ENCODE measurements at regions not wholly inside any gene's neighbourhood (a gene's known extent, or its start where the extent isn't known, plus 50 kb on each side); places are given as distances from the start of the nearest gene placed in this dataset.

- H4K20me1 ChIP-seq (ENCODE audit: control insufficient read depth, extremely low read depth, insufficient read depth, low read length), result no peaks in the 10 kb centered on the region
- H3K36me3 ChIP-seq (ENCODE audit: control insufficient read depth in 2 of 2, extremely low read depth in 1 of 2, insufficient read depth in 2 of 2, low read length in 2 of 2), result no peaks in the 10 kb centered on the region
- H3K4me2 ChIP-seq (ENCODE audit: control insufficient read depth, extremely low read depth, insufficient read depth, low read depth, low read length), result no peak overlapping the region
- no peaks in the 10 kb centered on the region for H3K27me3 ChIP-seq (ENCODE audit: control insufficient read depth, extremely low read depth, insufficient read depth, low read length)
- no peak overlapping the region for H3K4me3 ChIP-seq (ENCODE audit: control insufficient read depth in 2 of 3, extremely low read depth in 1 of 3, insufficient read depth in 2 of 3, low read depth in 1 of 3, low read length in 3 of 3)
- H3K4me1 ChIP-seq (ENCODE audit: control insufficient read depth, extremely low read depth, insufficient read depth, low read length), result no peaks in the 10 kb centered on the region
- FAIRE-seq (no peak), DNase-seq (ENCODE audit: low read depth, low spot score) (no peak)
- H3K79me2 ChIP-seq (ENCODE audit: control insufficient read depth, insufficient read depth, low read length), result no peaks in the 10 kb centered on the region
- dilution Hi-C loops (cut with MboI; ENCODE audit: extremely low pct_ligation_motif_present, low sequenced_read_pairs), result no loop called here
- no peak overlapping the region for H3K27ac ChIP-seq (ENCODE audit: control insufficient read depth, insufficient read depth, low read length)
- no peaks in the 10 kb centered on the region for H3K9me1 ChIP-seq (ENCODE audit: control insufficient read depth, extremely low read depth, insufficient read depth, low read length)
- no peak overlapping the region for H2AFZ ChIP-seq (ENCODE audit: control insufficient read depth, low read length)
- TF ChIP-seq CTCF (optimal IDR thresholded peaks at IDR 0.05 in 1 of 3, IDR thresholded peaks at IDR 0.05 in 1 of 3, conservative IDR thresholded peaks at IDR 0.05 in 1 of 3; ENCODE audit: extremely low read depth in 1 of 3, insufficient read depth in 2 of 3, low read length in 3 of 3) (no peak), EZH2 (IDR thresholded peaks at IDR 0.05; ENCODE audit: low read length) (no peak)
- H3K9ac ChIP-seq (ENCODE audit: control insufficient read depth, extremely low read depth, insufficient read depth, low read length), result no peak overlapping the region
- H3K9me3 ChIP-seq (ENCODE audit: control insufficient read depth, low read depth, low read length), result no peaks in the 10 kb centered on the region
Measured at GRCh38 chr14:34189866-34190265, 239.0 kb upstream of the EGLN3 start.

GRCh38 chr14:34187519-34188044 lies 236.7 kb upstream of the EGLN3 start:
- H3K36me3 ChIP-seq (ENCODE audit: control insufficient read depth in 2 of 2, extremely low read depth in 1 of 2, insufficient read depth in 2 of 2, low read length in 2 of 2), result no peaks in the 10 kb centered on the region
- no peak overlapping the region for H3K4me2 ChIP-seq (ENCODE audit: control insufficient read depth, extremely low read depth, insufficient read depth, low read depth, low read length)
- H2AFZ ChIP-seq (ENCODE audit: control insufficient read depth, low read length), result no peak overlapping the region
- dilution Hi-C loops (cut with MboI; ENCODE audit: extremely low pct_ligation_motif_present, low sequenced_read_pairs), result no loop called here
- H3K27me3 ChIP-seq (ENCODE audit: control insufficient read depth, extremely low read depth, insufficient read depth, low read length), result no peaks in the 10 kb centered on the region
- H3K9ac ChIP-seq (ENCODE audit: control insufficient read depth, extremely low read depth, insufficient read depth, low read length), result no peak overlapping the region
- FAIRE-seq, result no peak
- H3K9me1 ChIP-seq (ENCODE audit: control insufficient read depth, extremely low read depth, insufficient read depth, low read length), result no peaks in the 10 kb centered on the region
- no peak overlapping the region for H3K4me3 ChIP-seq (ENCODE audit: control insufficient read depth in 2 of 3, extremely low read depth in 1 of 3, insufficient read depth in 2 of 3, low read depth in 1 of 3, low read length in 3 of 3)
- H3K4me1 ChIP-seq (ENCODE audit: control insufficient read depth, extremely low read depth, insufficient read depth, low read length), result no peaks in the 10 kb centered on the region
- no peaks in the 10 kb centered on the region for H3K9me3 ChIP-seq (ENCODE audit: control insufficient read depth, low read depth, low read length)
- H4K20me1 ChIP-seq (ENCODE audit: control insufficient read depth, extremely low read depth, insufficient read depth, low read length), result no peaks in the 10 kb centered on the region
- DNase-seq (ENCODE audit: low read depth, low spot score), result no peak
- TF ChIP-seq EZH2 (IDR thresholded peaks at IDR 0.05; ENCODE audit: low read length), result no peak
- TF ChIP-seq CTCF (optimal IDR thresholded peaks at IDR 0.05 in 1 of 3, IDR thresholded peaks at IDR 0.05 in 1 of 3, conservative IDR thresholded peaks at IDR 0.05 in 1 of 3; ENCODE audit: extremely low read depth in 1 of 3, insufficient read depth in 2 of 3, low read length in 3 of 3), result no peak
- H3K27ac ChIP-seq (ENCODE audit: control insufficient read depth, insufficient read depth, low read length), result no peak overlapping the region
- H3K79me2 ChIP-seq (ENCODE audit: control insufficient read depth, insufficient read depth, low read length), result no peaks in the 10 kb centered on the region

All from keratinocyte (primary cell).